Stimulated activated CD4-positive, alpha-beta T cell treated with anti-CD3 and anti-CD28 coated beads, Interleukin-4, amount 100 ng/mL, for 1 hour (primary cell): ENCODE measurements at regions not wholly inside any gene's neighbourhood (a gene's known extent, or its start where the extent isn't known, plus 50 kb on each side); places are given as distances from the start of the nearest gene placed in this dataset.

Experiments used
- DNase-seq: peaks from one replicate; pipeline ENCODE4 v3.0.0-alpha.2; 2020

DNA sequence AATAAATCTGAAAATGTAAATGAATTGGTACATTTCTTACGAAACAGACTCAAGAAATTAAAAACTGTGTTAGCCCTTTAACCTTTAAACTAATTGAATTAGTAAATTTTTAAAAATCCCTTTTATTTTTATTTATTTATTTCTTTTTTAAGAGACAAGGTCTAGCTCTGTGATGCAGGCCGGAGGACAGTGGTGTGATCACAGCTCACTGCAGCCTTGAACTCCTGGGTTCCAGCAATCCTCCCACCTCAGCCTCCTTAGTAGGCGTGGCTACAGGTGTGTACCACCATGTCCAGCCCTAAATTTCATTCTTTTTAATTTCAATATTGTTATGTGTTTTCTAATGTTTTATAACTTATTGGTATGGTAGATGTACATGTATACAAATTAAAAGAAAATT lies 72.6 kb downstream of the MYEOV start:
- DNase-seq: no peak

DNA sequence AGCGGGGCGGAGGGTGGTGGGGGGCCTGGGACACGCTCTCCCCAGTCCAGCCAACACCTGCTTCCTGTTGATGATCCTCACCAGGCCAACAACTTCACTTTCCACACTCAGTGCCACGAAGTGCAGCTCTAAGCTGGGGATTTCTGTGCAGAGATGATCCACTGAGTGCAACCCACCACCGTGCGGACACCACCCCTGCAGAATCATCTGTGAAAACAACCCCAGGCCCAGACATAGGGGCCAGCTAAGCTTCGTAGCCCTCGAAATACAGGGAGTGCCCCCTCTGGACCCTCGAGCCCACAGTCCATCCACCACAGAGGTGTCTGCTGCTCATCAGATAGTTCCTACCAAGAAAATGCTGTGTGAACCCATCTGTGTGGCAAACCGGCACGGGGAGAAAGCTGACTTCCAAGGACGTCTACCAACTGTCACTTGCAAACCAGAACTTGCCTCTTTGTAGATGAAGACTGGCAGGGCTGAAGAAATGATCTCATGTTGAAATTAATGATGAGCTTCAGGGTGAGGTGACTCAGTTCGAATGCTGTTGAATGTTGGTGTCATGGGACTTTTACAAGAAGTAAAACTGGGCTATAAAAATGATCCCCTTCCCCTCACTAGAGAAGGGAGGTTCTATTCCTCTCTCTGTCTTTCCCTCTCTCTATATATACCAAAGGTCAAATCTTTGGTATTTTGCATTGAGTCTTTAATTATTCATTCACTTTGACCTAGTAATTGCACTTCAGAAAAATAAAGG lies 73.4 kb downstream of the MYEOV start:
- no peak for DNase-seq

DNA sequence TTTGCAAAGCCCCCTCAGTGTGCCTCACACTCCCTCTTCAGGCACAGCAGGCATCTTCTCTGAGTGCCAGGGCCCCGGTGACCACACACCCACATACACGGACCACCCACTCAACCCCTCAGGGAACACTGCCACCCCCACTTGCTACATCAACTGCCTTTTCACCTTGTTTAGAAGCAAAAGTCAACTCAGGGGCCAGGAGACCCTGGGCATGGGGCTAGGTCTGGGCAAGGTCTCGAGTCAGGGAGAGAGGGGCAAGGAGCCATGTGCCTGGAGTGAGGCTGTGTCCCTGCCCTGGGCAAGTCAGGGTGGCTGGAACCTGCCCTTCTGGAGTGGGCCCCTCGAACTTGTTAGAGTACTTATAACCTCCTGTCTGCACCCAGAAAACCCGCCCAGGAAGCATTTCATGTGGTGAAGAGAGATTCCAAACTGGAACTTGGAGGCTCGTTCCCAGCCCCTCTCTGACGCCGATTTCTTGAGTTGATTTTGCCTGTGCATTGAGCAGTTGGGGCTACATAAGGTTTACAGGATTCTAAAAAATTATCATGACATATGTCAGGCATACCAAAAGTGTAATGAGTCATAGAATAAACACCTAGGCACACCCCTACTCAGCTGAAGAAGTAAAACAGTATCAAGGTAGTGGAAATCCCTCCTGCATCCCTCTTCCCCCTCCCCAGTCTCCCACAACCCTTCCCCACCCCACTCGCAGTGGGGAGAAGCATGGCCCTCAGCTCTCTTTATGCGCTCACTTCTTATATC lies 74.3 kb downstream of the MYEOV start:
- no peak for DNase-seq

DNA sequence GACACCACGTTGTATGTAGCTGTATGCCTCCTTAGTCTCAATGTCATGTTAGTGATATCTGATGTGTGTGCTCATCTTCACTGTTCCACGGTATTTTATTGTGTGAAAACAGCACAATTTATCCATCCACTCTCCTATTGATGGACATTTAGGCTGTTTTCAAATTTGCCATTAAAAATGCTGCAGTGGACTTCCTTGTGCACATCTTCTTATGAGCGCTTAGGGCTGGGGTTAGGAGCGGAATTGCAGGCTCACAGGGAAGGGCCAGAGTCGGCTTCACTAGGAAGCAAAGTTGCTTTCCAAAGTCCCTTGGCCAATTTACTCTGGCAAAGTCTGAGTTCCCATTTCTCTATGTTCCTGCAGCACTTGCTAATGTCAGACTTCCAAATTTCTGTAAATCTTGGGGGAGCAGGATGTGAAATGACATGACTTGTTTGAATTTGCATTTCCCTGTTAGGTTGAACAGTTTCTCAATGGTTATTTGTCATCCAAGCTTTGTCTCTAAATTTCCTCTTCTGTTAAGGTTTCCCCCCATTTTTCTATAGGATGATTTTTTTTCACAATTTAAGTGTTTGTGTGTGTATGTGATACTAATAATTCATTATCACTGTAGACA lies 75.4 kb downstream of the MYEOV start:
- no peak for DNase-seq

DNA sequence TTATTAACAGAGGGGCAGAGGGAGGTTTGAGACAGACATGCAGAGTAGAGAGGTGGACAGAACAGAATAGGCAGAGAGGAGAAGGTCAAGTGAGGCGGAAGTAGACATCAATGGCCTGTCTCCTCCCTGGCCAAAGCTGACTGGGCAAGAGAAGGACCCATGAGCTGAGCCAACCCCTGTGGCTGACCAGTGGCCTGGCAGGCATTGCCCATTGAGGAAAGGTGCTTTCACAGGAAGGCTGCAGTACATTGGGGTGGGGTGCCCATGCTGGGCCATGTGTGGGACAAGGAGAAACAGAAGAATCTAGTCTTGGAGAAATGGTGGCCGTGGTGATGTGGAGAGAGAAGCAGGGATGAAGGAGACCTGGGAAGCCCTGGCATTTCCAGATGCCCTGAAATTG lies 76.0 kb downstream of the MYEOV start:
- no peak for DNase-seq

DNA sequence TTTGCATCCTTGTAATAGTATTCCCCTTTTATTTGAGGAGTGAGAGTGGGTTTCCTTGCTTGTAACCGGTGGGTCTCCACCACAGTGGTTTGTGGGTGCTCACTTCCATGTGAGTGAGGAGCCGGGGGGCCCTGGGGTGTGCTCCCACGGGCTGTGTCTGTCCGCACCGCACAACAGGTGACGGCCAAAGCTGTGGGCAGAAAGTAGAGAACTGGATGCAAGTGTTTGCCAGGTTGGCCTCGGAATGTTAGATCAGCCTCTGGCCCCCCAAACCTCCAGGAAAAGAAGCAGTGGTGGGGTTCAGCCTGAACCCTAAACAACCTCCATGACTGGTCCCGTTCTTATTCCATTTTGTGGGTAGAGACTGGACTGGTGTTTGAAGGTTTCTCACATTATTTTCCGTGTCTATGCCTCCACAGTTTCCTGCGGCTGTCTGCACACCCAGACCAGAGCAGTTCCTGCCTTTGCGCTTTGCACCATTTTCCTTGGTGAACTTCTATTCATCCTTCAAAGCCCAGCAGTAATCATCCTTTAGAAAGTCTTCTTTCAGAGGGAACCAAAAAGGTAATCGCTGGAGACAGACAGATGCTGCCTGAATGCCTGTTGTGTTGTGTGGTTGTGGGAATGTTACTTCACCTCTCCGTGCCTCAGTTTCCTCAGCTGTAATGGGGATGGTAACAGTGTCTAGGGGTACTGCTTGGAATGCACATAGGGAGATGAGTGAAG lies 77.2 kb downstream of the MYEOV start:
- DNase-seq: no peak

DNA sequence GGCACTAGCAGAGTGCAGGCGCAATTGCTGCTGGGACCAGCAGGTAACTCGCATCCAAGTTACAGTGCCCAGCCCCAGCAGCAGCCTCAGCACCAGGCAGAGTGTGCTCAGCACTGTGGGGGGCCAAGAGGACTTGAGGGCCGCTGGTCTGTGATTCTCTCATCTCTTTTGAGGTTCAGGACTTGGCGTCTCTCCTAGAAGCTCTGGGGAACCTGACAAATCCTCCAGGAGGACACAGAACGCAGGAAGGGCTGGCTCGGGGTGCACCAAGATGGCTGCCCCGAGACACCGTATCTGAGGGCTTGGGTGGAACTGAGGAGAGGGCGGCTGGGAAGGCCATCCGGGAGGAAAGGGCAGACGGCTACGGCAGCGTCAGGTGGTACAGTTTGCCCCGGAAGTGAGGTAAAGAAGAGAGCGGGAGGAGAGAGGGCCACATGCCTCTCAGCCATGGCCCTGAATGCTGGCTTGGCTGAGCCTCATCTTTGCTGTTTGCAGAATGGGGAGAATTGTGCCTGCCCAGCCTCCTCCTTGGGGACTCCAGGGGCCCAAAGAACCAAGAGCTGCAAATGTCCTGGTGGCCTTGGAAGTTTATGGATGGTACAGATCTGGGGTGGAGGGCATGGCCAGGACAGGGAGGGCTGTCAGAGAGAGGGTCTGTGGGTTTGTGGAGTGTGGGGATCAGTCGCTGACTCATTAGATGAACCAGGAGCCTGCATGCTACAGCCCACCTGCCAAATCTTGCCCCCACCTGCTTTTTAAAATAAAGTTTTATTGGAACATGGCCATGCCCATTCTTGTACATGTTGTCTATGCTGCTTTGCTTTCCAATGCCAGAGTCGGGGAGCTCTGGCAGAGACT lies 78.0 kb downstream of the MYEOV start:
- no peak for DNase-seq

DNA sequence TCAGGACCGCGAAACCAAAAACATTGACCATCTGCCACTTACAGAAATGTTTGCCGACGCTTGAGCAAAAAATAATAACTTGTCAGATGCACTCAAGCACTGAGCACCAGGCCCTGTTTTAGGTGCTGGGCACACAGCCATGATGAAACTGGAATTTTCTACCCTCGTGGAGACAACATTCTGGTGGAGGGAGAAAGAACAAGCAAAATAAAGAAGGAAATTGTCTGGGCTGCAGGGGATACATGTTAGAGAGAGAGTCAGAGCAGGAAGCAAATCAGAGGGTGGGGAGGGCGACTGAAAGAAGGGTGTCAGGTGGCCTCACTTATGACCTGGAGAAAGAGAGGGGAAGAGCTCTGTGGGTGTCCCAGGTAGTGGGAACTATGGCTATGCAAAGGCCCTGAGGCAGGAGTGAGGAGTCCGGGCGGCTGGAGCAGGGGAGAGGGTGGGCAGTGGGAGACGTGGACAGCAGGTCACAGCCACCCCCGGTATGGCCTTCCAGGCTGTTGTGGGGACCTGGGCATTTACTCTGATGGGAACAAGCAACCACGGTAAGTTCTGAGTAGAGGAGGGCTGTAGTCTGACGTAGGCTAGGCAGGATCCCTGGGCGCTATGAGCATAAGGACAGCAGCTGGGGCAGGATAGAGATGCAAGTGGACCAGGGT lies 78.8 kb downstream of the MYEOV start:
- no peak for DNase-seq

DNA sequence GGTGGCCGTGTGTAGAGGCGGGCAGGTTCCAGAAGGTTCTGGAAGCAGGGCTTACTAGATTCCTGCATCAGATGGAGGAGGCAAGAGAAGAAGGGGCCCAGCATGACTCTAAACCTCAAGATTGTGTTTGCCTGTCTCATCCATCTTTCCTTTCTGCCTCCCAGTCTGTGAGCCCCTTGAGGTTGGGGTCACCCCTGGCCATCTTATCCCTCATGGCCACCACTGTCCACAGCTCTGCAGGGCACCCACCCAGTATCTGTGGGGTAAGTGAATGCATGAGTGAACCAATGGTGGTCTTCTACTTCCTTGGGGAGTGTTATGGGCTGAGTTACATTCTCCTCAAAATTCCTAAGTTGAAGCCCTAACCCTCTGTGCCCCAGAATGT lies 79.3 kb downstream of the MYEOV start:
- DNase-seq: no peak

DNA sequence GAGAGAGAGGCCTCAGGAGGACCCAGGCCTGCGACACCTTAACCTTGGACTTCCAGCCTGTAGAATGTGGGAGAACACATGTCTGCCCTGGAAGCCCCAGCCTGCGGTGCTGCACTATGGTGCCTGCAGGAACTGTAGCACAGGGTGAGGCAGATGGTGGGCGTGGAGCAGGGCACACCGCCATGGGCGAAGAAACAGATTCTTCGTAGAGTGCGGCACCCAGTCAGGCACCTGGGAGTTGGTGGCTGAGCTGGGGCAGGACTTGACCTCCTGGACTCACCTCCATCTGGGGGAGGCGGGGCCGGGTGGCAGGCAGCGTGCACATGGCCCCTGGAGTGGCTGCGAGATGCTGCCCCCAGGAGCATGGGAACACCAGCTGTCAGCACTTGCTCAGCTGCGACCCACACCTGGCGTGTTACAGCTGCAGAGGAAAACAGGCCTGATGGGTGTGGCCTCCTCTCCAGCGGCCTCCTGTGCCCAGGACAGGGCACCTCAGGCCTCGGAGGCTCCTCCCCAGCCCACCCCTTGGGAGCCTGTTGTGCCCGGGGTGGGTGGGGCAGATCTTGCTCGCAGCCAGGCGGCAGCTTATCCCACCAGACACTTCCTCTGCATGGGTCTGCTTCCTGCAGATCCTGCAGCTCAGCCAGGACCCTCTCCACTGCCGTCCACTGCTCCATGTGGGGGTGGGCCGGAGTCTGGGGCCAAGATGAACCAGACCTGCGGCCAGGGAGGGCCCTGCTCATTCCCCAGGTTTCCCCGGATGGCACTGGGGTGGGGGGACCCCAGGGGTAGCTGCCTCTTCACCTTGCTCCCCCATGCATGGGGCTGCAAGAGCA lies 80.4 kb downstream of the MYEOV start:
- DNase-seq: no peak

DNA sequence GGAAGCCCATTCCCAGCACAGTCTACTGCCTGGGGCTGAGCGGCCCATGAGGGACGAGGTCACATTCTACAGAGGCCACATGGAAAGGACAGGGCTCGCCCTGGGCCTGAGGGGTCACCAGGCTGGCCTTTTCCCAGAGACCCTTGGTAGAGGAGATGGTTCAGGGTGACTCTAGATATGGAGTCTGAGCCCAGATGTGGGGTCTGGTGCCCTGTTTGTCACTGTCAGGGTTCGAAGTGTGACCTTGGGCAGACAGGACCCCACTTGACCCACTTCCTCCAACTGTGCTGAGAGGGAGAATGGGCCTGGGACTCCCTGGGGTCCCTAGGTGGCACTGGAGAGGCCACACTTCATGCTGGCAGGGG lies 81.0 kb downstream of the MYEOV start:
- no peak for DNase-seq

DNA sequence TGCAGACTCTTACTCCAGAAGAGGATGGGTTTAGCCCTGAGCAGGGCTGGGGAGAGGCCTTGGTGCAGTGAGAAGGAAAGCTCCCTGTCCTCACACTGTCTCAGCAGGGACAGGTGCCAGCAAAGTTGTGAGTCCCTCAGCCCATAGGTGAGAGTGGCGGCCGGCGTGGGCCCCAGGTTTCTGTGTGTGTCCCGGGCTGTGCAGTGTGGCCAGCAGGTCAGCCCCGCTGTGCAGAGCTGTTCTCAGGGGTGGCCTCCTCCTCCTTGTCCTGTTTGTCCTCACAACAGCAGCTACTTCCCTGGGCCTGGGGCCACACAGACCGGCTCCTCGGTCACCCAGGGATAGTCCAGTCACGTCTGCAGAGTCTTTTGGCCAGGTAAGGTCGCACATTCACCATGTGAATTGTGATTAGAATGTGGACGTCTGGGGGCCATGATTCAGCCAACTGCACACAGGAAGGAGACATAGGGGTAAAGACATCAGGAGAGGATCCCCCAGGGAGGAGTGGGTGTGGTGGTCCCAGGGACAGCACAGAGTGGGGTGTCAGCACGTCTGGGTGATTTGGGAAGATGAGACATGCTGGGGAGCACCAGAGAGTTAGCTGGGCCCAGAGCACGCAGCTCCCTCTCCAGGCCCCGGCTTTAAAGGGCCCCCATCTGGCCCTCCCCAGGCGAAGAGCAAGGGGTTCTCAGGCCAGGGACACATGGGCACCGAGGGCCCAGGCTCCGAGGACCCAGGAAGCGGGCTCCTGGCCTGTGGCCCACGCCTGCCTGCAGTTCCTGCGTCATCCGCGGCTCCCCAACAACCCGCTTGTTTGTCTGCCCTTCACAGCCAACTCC lies 81.6 kb downstream of the MYEOV start:
- no peak for DNase-seq

DNA sequence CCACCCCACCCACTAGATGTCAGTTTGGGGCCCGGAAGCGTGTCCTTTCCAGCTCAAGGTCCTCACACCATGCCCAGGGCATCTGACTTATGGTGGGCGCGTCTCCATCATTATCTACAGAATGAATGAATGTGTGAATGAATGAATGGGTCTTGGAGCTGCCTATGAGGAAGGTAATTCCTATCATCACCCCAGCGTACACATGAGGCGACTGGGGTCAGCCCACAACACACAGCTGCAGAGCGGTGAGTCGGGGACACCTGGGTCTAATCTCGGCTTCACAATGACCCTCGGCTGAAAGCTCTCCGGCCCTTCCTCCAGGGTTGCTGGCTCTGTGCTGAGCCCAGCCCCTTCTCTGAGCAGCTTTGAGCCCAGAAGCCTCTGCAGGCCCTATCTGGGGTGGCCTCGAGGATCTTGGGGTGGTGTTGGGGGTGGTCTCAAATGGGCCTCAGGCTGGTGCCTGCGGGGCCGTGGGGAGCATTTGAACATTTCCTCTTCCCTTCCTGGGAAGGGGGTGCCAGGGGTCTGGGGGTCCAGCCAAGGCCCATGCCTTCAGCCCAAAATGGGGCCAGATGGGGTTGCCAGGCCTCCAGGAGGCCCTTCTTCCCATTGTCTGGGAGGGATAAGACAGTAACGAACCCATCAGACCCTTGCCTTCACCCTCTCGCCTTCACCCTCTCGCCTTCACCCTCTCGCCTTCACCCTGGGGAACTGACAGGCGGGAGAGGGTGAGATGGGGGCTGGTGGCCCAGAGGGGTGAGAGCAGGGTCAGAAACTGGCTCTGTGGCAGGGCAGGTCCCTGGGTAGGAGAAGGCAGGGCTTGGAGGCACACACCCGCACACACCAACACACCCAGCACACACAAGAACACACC lies 82.4 kb downstream of the MYEOV start:
- no peak for DNase-seq

DNA sequence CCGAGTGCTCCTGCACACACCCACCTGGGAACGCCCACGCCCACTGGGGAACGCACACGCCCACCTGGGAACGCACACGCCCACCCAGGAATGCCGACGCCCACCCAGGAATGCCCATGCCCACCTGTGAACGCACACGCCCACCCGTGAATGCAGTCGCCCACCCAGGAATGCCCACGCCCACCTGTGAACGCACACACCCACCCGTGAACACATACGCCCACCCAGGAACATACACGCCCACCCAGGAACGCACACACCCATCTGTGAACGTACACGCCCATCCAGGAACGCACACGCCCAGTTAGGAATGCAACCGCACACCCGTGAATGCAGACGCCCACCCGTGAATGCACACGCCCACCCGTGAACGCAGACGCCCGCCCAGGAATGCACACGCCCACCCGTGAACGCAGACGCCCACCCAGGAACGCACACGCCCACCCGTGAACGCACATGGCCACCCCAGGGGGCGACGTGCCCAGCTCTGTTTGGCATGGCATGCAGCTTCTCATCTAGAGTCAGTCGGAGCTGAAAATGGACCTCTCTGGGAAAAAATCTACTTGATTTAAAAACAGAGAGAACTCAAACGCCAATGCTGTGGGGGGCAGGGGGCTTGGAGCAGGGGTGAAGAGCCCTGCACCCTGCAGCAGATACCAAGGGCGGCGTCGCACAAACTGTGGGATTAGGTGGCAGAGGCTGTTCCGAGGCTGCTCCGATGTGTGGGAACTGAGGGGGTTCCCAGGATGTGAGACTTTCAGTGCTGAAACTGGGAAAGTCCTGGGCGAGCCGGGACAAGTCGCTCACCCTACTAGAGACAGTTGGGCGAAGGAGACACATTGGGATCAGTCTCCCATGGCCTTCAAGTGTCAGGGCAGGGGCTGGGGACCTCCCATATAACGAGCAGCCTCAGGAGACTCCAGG lies 83.3 kb downstream of the MYEOV start:
- DNase-seq: no peak

DNA sequence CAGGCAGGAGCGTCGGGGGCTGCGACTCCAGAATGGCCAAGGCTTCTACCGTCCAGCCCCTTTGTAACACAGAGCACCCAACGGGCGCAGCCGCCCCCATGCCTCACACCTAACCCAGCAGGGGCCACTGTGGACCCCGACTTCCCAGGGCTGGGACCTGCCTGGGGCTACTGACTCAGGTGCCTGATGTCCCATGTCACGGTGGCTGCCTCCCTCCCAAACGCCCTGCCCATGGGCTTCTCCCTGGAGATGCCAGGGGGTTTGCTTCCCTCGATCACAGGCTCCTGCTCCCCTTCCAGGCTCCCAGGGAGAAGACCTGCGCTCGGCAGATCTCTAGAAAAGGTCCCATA lies 84.0 kb downstream of the MYEOV start:
- DNase-seq: no peak

DNA sequence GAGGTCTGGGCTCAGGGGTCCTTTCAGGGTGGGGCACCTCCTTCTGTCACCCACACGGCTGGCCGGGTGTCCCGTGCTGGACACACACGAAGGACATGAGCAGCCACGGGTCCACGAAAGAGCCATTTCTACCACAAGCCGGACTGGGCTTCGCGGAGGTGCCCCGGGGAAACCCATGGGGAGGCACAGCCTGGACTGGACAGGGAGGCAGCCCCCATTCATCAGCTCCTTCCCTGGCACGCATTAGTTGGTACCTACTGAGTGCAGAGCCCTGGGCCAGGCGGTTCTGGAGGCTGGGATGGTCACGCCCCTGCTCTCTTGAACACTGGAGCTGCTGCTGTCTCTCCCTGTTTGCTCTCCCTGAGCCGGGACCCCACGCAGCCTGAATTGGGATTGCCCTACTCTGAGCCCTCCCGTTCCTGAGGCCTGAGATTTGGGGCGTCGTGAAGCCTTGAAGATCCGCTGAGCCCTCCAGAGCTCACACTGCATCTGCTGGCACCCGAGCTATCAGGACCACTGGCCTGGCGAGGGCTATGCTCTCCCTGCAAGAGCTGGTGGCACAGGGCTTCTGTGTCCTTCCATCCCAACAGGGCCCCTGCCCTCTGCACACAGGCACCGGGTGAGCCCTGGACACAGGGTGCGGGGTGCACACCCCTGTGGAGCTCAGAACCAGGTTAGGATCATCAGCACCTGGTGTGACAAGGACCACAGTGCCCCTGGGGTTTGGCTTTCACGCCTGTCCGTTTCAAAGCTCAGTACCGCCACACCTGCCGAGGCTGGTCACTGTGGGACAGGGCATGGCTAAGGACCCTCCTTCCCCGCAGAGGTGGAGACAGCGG lies 84.6 kb downstream of the MYEOV start:
- no peak for DNase-seq

DNA sequence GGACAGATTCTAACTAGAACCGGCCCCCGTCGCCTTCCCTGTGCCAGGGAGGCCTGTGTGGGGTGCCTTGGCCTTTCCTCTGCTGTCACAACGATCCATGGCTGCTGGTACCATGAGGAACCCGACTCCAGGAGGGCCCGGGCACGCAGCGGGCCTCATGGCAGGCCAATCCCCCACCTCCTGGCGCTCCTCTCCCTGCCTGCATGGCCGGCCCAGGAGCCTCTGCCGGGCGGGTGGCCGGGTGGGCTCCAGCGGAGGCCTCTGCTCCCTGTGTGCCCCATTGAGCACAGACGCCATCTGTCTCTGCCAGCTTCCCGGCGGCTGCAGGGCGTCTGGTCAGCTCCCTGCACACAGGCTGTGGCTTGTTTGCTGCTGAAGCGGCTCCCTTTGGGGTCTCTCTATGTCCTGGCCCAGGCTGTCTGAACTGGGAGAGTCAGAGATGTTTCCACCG lies 86.5 kb downstream of the MYEOV start:
- DNase-seq: no peak
